Left renal cortex interstitium (tissue), 4 donors: ENCODE measurements at regions not wholly inside any gene's neighbourhood (a gene's known extent, or its start where the extent isn't known, plus 50 kb on each side); places are given as distances from the start of the nearest gene placed in this dataset.
A peak's percentile ranks its signal among the peaks of the same experiment; 100 is the strongest.
"Not testable (repeated sequence)": the region's sequence is repeated elsewhere in the genome, so short reads cannot be mapped to it uniquely, and the experiment has no call there.

Source experiments
- DNase-seq, 4 donors: peaks; one replicate each; pipeline ENCODE4 v3.0.0-alpha.2; 2013; ENCODE audit warnings: low read depth in 4 of 4, low spot score in 2 of 4, missing footprints in 1 of 4

- no peak for DNase-seq
Measured at GRCh38 chr5:36462295-36463021, 143.9 kb upstream of the SLC1A3 start.

- DNase-seq, result not testable (repeated sequence)
Measured at GRCh38 chr5:36475942-36476341, 130.5 kb upstream of the SLC1A3 start.

GRCh38 chr5:36478646-36479317 lies 127.6 kb upstream of the SLC1A3 start:
- DNase-seq, result no peak

- no peak for DNase-seq
Measured at GRCh38 chr5:36481454-36482120, 124.8 kb upstream of the SLC1A3 start.

GRCh38 chr5:36482812-36483211 lies 123.6 kb upstream of the SLC1A3 start:
- DNase-seq, result no peak

GRCh38 chr5:36489505-36489904 lies 116.9 kb upstream of the SLC1A3 start:
- no peak for DNase-seq

DNA sequence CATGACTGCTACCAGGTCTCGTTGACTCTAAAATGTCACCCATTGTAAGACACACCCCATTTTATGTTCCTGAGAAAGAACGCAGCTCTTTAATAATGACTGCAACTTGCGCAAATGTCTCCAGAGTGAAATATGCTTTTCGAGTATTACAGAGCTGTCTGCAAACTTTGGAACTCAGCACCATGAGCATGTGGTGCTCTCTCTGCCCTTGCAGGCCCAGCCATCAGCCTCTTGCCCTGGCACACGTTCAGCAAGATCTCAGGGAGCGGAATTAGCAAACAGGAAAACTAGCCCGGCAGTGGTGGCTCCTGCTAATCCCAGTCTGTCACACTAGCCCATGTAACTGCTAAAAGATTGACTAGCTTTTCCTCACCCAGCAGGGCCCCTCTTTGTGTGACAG lies 114.5 kb upstream of the SLC1A3 start:
- DNase-seq, result no peak

GRCh38 chr5:36492984-36493654 lies 113.3 kb upstream of the SLC1A3 start:
- no peak for DNase-seq

DNA sequence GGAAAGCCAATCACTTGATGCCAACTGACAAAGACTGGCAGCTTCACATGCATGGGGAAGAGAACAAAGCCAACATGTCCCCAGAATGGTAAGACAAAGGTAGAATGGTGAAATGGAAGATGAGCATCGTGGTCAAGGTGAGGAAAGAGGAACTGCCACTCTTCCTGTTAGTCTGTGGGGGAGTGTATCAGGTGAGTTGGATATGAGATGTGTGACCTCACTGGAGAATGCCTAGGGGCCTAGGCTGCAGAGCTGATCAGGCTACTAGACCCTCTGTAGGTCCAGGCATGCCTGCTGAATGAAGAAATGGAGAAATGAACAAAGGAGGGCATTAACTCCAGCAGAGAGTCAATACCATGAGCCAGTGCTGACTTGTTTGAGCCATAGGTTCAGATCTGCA lies 112.4 kb upstream of the SLC1A3 start:
- DNase-seq, result no peak

GRCh38 chr5:36494841-36495601 lies 111.4 kb upstream of the SLC1A3 start:
- no peak for DNase-seq

GRCh38 chr5:36495611-36496010 lies 110.8 kb upstream of the SLC1A3 start:
- no peak for DNase-seq

GRCh38 chr5:36496471-36496870 lies 109.9 kb upstream of the SLC1A3 start:
- DNase-seq, result no peak

- DNase-seq, result no peak
Measured at GRCh38 chr5:36502608-36503007, 103.8 kb upstream of the SLC1A3 start.

DNA sequence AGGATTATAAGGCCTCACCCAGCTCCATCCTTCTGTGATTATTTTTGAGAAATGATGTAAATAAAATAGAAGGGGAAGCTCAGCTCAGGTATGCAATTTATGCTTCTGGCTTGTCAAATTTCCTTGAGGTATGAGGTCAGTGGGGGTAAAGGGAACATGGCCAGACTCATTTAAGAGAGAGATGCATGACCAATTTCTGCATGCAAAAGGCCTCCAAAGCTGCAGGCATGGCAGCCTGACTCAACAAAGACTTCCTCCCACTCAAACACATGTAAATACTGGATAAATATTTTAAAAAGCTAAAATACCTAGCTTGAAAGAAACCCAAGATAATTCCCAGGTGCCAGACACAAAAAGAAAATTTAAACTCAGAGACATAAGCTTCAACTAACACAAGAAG lies 101.4 kb upstream of the SLC1A3 start:
- no peak for DNase-seq

GRCh38 chr5:36507332-36507952 lies 99.0 kb upstream of the SLC1A3 start:
- DNase-seq, result peak in 3 of 4 donors; percentile 18 to 28 (median 26)

- DNase-seq, result not testable (repeated sequence)
Measured at GRCh38 chr5:36508331-36508730, 98.1 kb upstream of the SLC1A3 start.

- not testable (repeated sequence) for DNase-seq
Measured at GRCh38 chr5:36513647-36514046, 92.8 kb upstream of the SLC1A3 start.

GRCh38 chr5:36519881-36520280 lies 86.5 kb upstream of the SLC1A3 start:
- DNase-seq, result no peak

GRCh38 chr5:36521219-36521618 lies 85.2 kb upstream of the SLC1A3 start:
- no peak for DNase-seq
